Stimulated activated memory B cell treated with anti-CD40 and anti-IgM and Interleukin-4, amounts not matched to agents 10 μg/mL and 1 μg/mL and 100 μg/mL, for 72 hours (primary cell): ENCODE measurements at regions not wholly inside any gene's neighbourhood (a gene's known extent, or its start where the extent isn't known, plus 50 kb on each side); places are given as distances from the start of the nearest gene placed in this dataset.
"Not testable (repeated sequence)": the region's sequence is repeated elsewhere in the genome, so short reads cannot be mapped to it uniquely, and the experiment has no call there.

Source experiments
- ATAC-seq: fragments of 150-1000 bp; cut with Tn5 transposase; 2 replicates; pipeline ENCODE4 v1.10.0; 2021
- H3K27ac Mint-ChIP-seq: one replicate; pipeline ENCODE4 v1.8.0; 2022; ENCODE audit warnings: mild to moderate bottlenecking, mixed read lengths
- H3K27me3 Mint-ChIP-seq: one replicate; pipeline ENCODE4 v1.8.0; 2022; ENCODE audit warnings: mixed read lengths
- H3K36me3 Mint-ChIP-seq: one replicate; pipeline ENCODE4 v1.8.0; 2022; ENCODE audit warnings: mixed read lengths
- H3K4me1 Mint-ChIP-seq: one replicate; pipeline ENCODE4 v1.8.0; 2022; ENCODE audit warnings: mixed read lengths
- H3K4me3 Mint-ChIP-seq: one replicate; pipeline ENCODE4 v1.8.0; 2022; ENCODE audit warnings: mild to moderate bottlenecking, moderate library complexity, mixed read lengths
- H3K9me3 Mint-ChIP-seq: one replicate; pipeline ENCODE4 v1.8.0; 2022; ENCODE audit warnings: mixed read lengths

- H3K36me3 Mint-ChIP-seq = no peaks in the 10 kb centered on the region
- H3K27me3 Mint-ChIP-seq = no peaks in the 10 kb centered on the region
- no peak overlapping the region for H3K4me3 Mint-ChIP-seq
- no peaks in the 10 kb centered on the region for H3K4me1 Mint-ChIP-seq
- no peak overlapping the region for H3K27ac Mint-ChIP-seq
- peaks cover 2% of the 10 kb centered on the region for H3K9me3 Mint-ChIP-seq
- no peak for ATAC-seq
Measured at GRCh38 chr4:127335732-127336131, 297.0 kb upstream of the INTU start.

GRCh38 chr4:127343123-127343522, 289.6 kb upstream of the INTU start:
- not testable (repeated sequence) for H3K4me3 Mint-ChIP-seq

GRCh38 chr4:127344071-127344470, 288.7 kb upstream of the INTU start:
- peaks cover 3% of the 10 kb centered on the region for H3K9me3 Mint-ChIP-seq
- no peaks in the 10 kb centered on the region for H3K27me3 Mint-ChIP-seq
- no peaks in the 10 kb centered on the region for H3K4me1 Mint-ChIP-seq
- no peak overlapping the region for H3K27ac Mint-ChIP-seq
- no peak for ATAC-seq
- H3K36me3 Mint-ChIP-seq = no peaks in the 10 kb centered on the region
- H3K4me3 Mint-ChIP-seq = no peak overlapping the region

More at GRCh38 chr4:127343123-127343522, 289.6 kb upstream of the INTU start:
- not testable (repeated sequence) for H3K27ac Mint-ChIP-seq, H3K27me3 Mint-ChIP-seq, H3K36me3 Mint-ChIP-seq, ATAC-seq, H3K9me3 Mint-ChIP-seq, H3K4me1 Mint-ChIP-seq

GRCh38 chr4:127347936-127348335, 284.8 kb upstream of the INTU start:
- H3K27me3 Mint-ChIP-seq = no peaks in the 10 kb centered on the region
- ATAC-seq = no peak
- no peak overlapping the region for H3K4me3 Mint-ChIP-seq
- peaks cover 4% of the 10 kb centered on the region for H3K9me3 Mint-ChIP-seq
- no peaks in the 10 kb centered on the region for H3K36me3 Mint-ChIP-seq
- H3K4me1 Mint-ChIP-seq = no peaks in the 10 kb centered on the region
- H3K27ac Mint-ChIP-seq = no peak overlapping the region

- no peaks in the 10 kb centered on the region for H3K27me3 Mint-ChIP-seq
- H3K27ac Mint-ChIP-seq = no peak overlapping the region
- no peak overlapping the region for H3K4me3 Mint-ChIP-seq
- H3K36me3 Mint-ChIP-seq = no peaks in the 10 kb centered on the region
- peaks cover 6% of the 10 kb centered on the region for H3K9me3 Mint-ChIP-seq
- H3K4me1 Mint-ChIP-seq = no peaks in the 10 kb centered on the region
- ATAC-seq = no peak
Measured at GRCh38 chr4:127352220-127353113, 280.3 kb upstream of the INTU start.

- Mint-ChIP-seq H3K9me3 (peaks cover 2% of the 10 kb centered on the region), H3K27me3 (no peaks in the 10 kb centered on the region), H3K4me1 (no peaks in the 10 kb centered on the region), H3K27ac (no peak overlapping the region), H3K4me3 (no peak overlapping the region), H3K36me3 (no peaks in the 10 kb centered on the region)
- ATAC-seq = no peak
Measured at GRCh38 chr4:127355743-127356142, 277.0 kb upstream of the INTU start.

GRCh38 chr4:127357765-127358164, 275.0 kb upstream of the INTU start:
- Mint-ChIP-seq H3K27ac (no peak overlapping the region), H3K4me3 (no peak overlapping the region)

GRCh38 chr4:127362686-127363085, 270.1 kb upstream of the INTU start:
- ATAC-seq = no peak
- Mint-ChIP-seq H3K27me3 (no peaks in the 10 kb centered on the region), H3K4me3 (no peak overlapping the region), H3K27ac (no peak overlapping the region), H3K9me3 (no peaks in the 10 kb centered on the region), H3K4me1 (no peaks in the 10 kb centered on the region), H3K36me3 (no peaks in the 10 kb centered on the region)

More at GRCh38 chr4:127357765-127358164, 275.0 kb upstream of the INTU start:
- no peak for ATAC-seq
- peaks cover 2% of the 10 kb centered on the region for H3K9me3 Mint-ChIP-seq
- H3K36me3 Mint-ChIP-seq = no peaks in the 10 kb centered on the region
- no peaks in the 10 kb centered on the region for H3K27me3 Mint-ChIP-seq
- H3K4me1 Mint-ChIP-seq = no peaks in the 10 kb centered on the region

- Mint-ChIP-seq H3K27me3 (no peaks in the 10 kb centered on the region), H3K36me3 (no peaks in the 10 kb centered on the region), H3K4me3 (no peak overlapping the region), H3K9me3 (no peaks in the 10 kb centered on the region), H3K4me1 (no peaks in the 10 kb centered on the region), H3K27ac (no peak overlapping the region)
- no peak for ATAC-seq
Measured at GRCh38 chr4:127364397-127364796, 268.4 kb upstream of the INTU start.

- no peaks in the 10 kb centered on the region for H3K27me3 Mint-ChIP-seq
- no peaks in the 10 kb centered on the region for H3K36me3 Mint-ChIP-seq
- H3K4me1 Mint-ChIP-seq = no peaks in the 10 kb centered on the region
- ATAC-seq = no peak
- no peak overlapping the region for H3K4me3 Mint-ChIP-seq
- no peaks in the 10 kb centered on the region for H3K9me3 Mint-ChIP-seq
- no peak overlapping the region for H3K27ac Mint-ChIP-seq
Measured at GRCh38 chr4:127364911-127365310, 267.8 kb upstream of the INTU start.

- ATAC-seq = no peak
- no peaks in the 10 kb centered on the region for H3K27me3 Mint-ChIP-seq
- no peaks in the 10 kb centered on the region for H3K4me1 Mint-ChIP-seq
- peaks cover 3% of the 10 kb centered on the region for H3K9me3 Mint-ChIP-seq
- H3K27ac Mint-ChIP-seq = no peak overlapping the region
- no peaks in the 10 kb centered on the region for H3K36me3 Mint-ChIP-seq
- no peak overlapping the region for H3K4me3 Mint-ChIP-seq
Measured at GRCh38 chr4:127370604-127371003, 262.2 kb upstream of the INTU start.

GRCh38 chr4:127379499-127379898, 253.3 kb upstream of the INTU start:
- Mint-ChIP-seq H3K9me3 (peaks cover 12% of the 10 kb centered on the region), H3K27ac (no peak overlapping the region), H3K36me3 (no peaks in the 10 kb centered on the region), H3K4me1 (no peaks in the 10 kb centered on the region), H3K4me3 (no peak overlapping the region), H3K27me3 (no peaks in the 10 kb centered on the region)
- no peak for ATAC-seq

- not testable (repeated sequence) for H3K27ac Mint-ChIP-seq, H3K4me1 Mint-ChIP-seq, H3K9me3 Mint-ChIP-seq, H3K36me3 Mint-ChIP-seq, H3K4me3 Mint-ChIP-seq, ATAC-seq, H3K27me3 Mint-ChIP-seq
Measured at GRCh38 chr4:127379948-127380347, 252.8 kb upstream of the INTU start.

- no peak overlapping the region for H3K4me3 Mint-ChIP-seq
- no peaks in the 10 kb centered on the region for H3K27me3 Mint-ChIP-seq
- H3K27ac Mint-ChIP-seq = no peak overlapping the region
- peaks cover 9% of the 10 kb centered on the region for H3K9me3 Mint-ChIP-seq
- H3K36me3 Mint-ChIP-seq = no peaks in the 10 kb centered on the region
- no peaks in the 10 kb centered on the region for H3K4me1 Mint-ChIP-seq
- no peak for ATAC-seq
Measured at GRCh38 chr4:127383666-127384065, 249.1 kb upstream of the INTU start.

- Mint-ChIP-seq H3K9me3 (no peaks in the 10 kb centered on the region), H3K27me3 (no peaks in the 10 kb centered on the region), H3K27ac (no peak overlapping the region), H3K4me1 (no peaks in the 10 kb centered on the region), H3K36me3 (no peaks in the 10 kb centered on the region), H3K4me3 (no peak overlapping the region)
- no peak for ATAC-seq
Measured at GRCh38 chr4:127394516-127394915, 238.2 kb upstream of the INTU start.

GRCh38 chr4:127400276-127400675, 232.5 kb upstream of the INTU start:
- Mint-ChIP-seq H3K4me3 (no peak overlapping the region), H3K27me3 (no peaks in the 10 kb centered on the region), H3K4me1 (no peaks in the 10 kb centered on the region), H3K9me3 (no peaks in the 10 kb centered on the region), H3K36me3 (no peaks in the 10 kb centered on the region), H3K27ac (no peak overlapping the region)
- no peak for ATAC-seq
